DND-41 (cell line): ENCODE measurements at regions not wholly inside any gene's neighbourhood (a gene's known extent, or its start where the extent isn't known, plus 50 kb on each side); places are given as distances from the start of the nearest gene placed in this dataset.

Experiments used
- ATAC-seq: fragments of 200-7000 bp; cut with Tn5 transposase; 3 replicates; pipeline ENCODE4 v1.9.1; 2021; ENCODE audit warnings: low read depth; ENCODE audit not compliant: insufficient read depth
- DNase-seq: peaks from one replicate; pipeline ENCODE4 v3.0.0-alpha.2; 2020
- H2AFZ ChIP-seq: 2 replicates; pipeline ENCODE4 v1.6.0; 2012; ENCODE audit warnings: low read depth, low read length
- H3K27ac ChIP-seq: 2 replicates; pipeline ENCODE4 v1.5.1; 2012; ENCODE audit warnings: low read length, inconsistent platforms
- H3K27me3 ChIP-seq: fragments of 200-600 bp; sonication (generic); 2 replicates; pipeline ENCODE4 v1.6.0; 2012; ENCODE audit warnings: low read length, mild to moderate bottlenecking, inconsistent platforms; ENCODE audit not compliant: insufficient read depth, poor library complexity
- H3K36me3 ChIP-seq: 2 replicates; pipeline ENCODE4 v1.5.1; 2012; ENCODE audit warnings: low read length, inconsistent platforms; ENCODE audit not compliant: insufficient read depth
- H3K4me1 ChIP-seq: 2 replicates; pipeline ENCODE4 v1.5.1; 2012; ENCODE audit warnings: mild to moderate bottlenecking, low read length; ENCODE audit not compliant: insufficient read depth
- H3K4me2 ChIP-seq: 2 replicates; pipeline ENCODE4 v1.6.0; 2012; ENCODE audit warnings: mild to moderate bottlenecking, moderate library complexity, low read length, inconsistent platforms; ENCODE audit not compliant: insufficient read depth
- H3K4me3 ChIP-seq, 2 experiments: fragments of 200-600 bp in 1 of 2; shearing (Covaris generic) in 1 of 2; 2 replicates each; pipeline ENCODE4 v1.5.1; 2012 to 2016; ENCODE audit warnings: inconsistent platforms in 2 of 2, low read length in 2 of 2, mild to moderate bottlenecking in 2 of 2, low read depth in 1 of 2, moderate library complexity in 1 of 2
- H3K79me2 ChIP-seq: 2 replicates; pipeline ENCODE4 v1.6.0; 2012; ENCODE audit warnings: low read length, inconsistent platforms; ENCODE audit not compliant: insufficient read depth
- H3K9ac ChIP-seq: 2 replicates; pipeline ENCODE4 v1.6.0; 2012; ENCODE audit warnings: low read depth, mild to moderate bottlenecking, inconsistent platforms, low read length, moderate library complexity
- H3K9me3 ChIP-seq: 2 replicates; pipeline ENCODE4 v1.5.1; 2012; ENCODE audit warnings: low read length, moderate library complexity, mild to moderate bottlenecking, inconsistent platforms; ENCODE audit not compliant: insufficient read depth, severe bottlenecking
- H4K20me1 ChIP-seq: 2 replicates; pipeline ENCODE4 v1.6.0; 2012; ENCODE audit warnings: low read length; ENCODE audit not compliant: insufficient read depth
- CTCF ChIP-seq: IDR thresholded peaks from 2 replicates; pipeline ENCODE4 v1.5.1; 2012; ENCODE audit warnings: borderline replicate concordance, low read length, moderate library complexity, mild to moderate bottlenecking; ENCODE audit not compliant: poor library complexity, severe bottlenecking; ENCODE audit errors: extremely low read depth
- EZH2 ChIP-seq: IDR thresholded peaks from 3 replicates; pipeline ENCODE4 v1.6.1; 2012; ENCODE audit warnings: borderline replicate concordance, low read depth, mild to moderate bottlenecking, moderate library complexity, low read length, inconsistent platforms; ENCODE audit not compliant: severe bottlenecking

DNA sequence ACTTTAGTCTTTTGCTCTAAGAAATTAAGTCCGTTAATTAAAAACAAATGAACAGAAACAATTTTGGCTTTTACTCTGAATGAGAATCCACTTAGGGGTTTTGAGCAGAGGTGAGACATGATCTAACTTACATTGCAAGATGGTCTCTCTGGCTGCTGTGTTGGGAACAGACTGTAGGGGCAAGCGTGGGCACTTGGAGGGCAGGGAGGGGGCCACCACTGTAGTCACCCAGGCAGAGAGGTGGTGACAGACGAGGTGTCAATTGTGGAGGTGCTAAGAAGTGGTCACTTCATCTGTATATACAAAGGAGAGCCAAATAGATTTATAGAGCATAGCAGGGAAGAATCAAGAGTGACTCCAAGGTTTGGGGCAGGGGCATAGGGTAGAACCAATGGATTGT lies 71.1 kb upstream of the IRF2BP2 start:
- no peaks in the 10 kb centered on the region for H3K79me2 ChIP-seq
- no peaks in the 10 kb centered on the region for H3K27me3 ChIP-seq
- no peak overlapping the region for H3K4me2 ChIP-seq
- no peak for TF ChIP-seq EZH2
- no peak for TF ChIP-seq CTCF
- DNase-seq (no peak), ATAC-seq (no peak)
- no peaks in the 10 kb centered on the region for H3K36me3 ChIP-seq
- no peak overlapping the region for H3K9ac ChIP-seq
- H3K27ac ChIP-seq: no peak overlapping the region
- H3K4me3 ChIP-seq: no peak overlapping the region
- no peaks in the 10 kb centered on the region for H4K20me1 ChIP-seq
- H2AFZ ChIP-seq: no peak overlapping the region
- H3K4me1 ChIP-seq: peaks cover 8% of the 10 kb centered on the region
- H3K9me3 ChIP-seq: peaks cover 4% of the 10 kb centered on the region

- Histone ChIP-seq H2AFZ (peak overlapping the region; percentile 15), H3K27me3 (no peaks in the 10 kb centered on the region), H3K79me2 (no peaks in the 10 kb centered on the region)
These were observed 70.4 kb upstream of the IRF2BP2 start for GRCh38 chr1:234680331-234680904.

GRCh38 chr1:234676103-234676594 lies 66.2 kb upstream of the IRF2BP2 start:
- Histone ChIP-seq H3K4me1 (peaks cover 14% of the 10 kb centered on the region), H3K27ac (peak overlapping the region; percentile 65), H3K4me3 (peak overlapping the region; percentile 21 to 57; a peak in 3 of 4 replicates), H3K27me3 (no peaks in the 10 kb centered on the region), H3K9ac (peak overlapping the region; percentile 46), H3K79me2 (no peaks in the 10 kb centered on the region), H3K4me2 (peak overlapping the region; percentile 65), H4K20me1 (no peaks in the 10 kb centered on the region), H3K9me3 (no peaks in the 10 kb centered on the region), H3K36me3 (no peaks in the 10 kb centered on the region), H2AFZ (peak overlapping the region; percentile 81)
- DNase-seq: peak; percentile 66
- ATAC-seq: peak; percentile 96
- TF ChIP-seq EZH2: no peak
- TF ChIP-seq CTCF: no peak

More at GRCh38 chr1:234680331-234680904, 70.4 kb upstream of the IRF2BP2 start:
- DNase-seq (no peak), ATAC-seq (no peak)
- Histone ChIP-seq H3K9me3 (peaks cover 2% of the 10 kb centered on the region), H3K36me3 (no peaks in the 10 kb centered on the region), H3K9ac (no peak overlapping the region), H3K4me2 (no peak overlapping the region), H3K4me1 (peaks cover 14% of the 10 kb centered on the region), H4K20me1 (no peaks in the 10 kb centered on the region), H3K4me3 (no peak overlapping the region), H3K27ac (no peak overlapping the region)
- TF ChIP-seq EZH2 (no peak), CTCF (no peak)
